Common myeloid progenitor, CD34-positive (primary cell): ENCODE measurements at regions not wholly inside any gene's neighbourhood (a gene's known extent, or its start where the extent isn't known, plus 50 kb on each side); places are given as distances from the start of the nearest gene placed in this dataset.

ENCODE experiments used
- CTCF ChIA-PET: fragments of 350-600 bp; sonication (Branson Sonifier 250); formaldehyde crosslinking; loops from one replicate; lab custom pipeline; 2021; ENCODE audit warnings: antibody characterized with exemption; lab: Charles Lee
- POLR2A ChIA-PET: fragments of 350-600 bp; sonication (Branson Sonifier 250); formaldehyde crosslinking; loops from one replicate; lab custom pipeline; 2021; ENCODE audit warnings: antibody characterized with exemption; lab: Charles Lee
- DNase-seq, 3 donors: peaks; one replicate each; pipeline versions ENCODE4 v3.0.0 to v3.0.0-alpha.2; 2013
- H3K27ac ChIP-seq, 2 experiments: 1 replicate in 1 of 2; 2 replicates in 1 of 2; pipeline ENCODE4 v1.7.0; 2013; ENCODE audit warnings: inconsistent platforms in 2 of 2, low read length in 2 of 2, mild to moderate bottlenecking in 2 of 2, low read depth in 1 of 2, moderate library complexity in 1 of 2; ENCODE audit not compliant: severe bottlenecking in 2 of 2, insufficient read depth in 1 of 2, poor library complexity in 1 of 2
- H3K27me3 ChIP-seq, 5 experiments: replicated peaks in 2 of 5; 1 replicate in 3 of 5; 2 replicates in 2 of 5; pipeline versions ENCODE4 v1.6.1 to v1.7.0; 2013; ENCODE audit warnings: low read length in 4 of 5, mild to moderate bottlenecking in 2 of 5, moderate library complexity in 2 of 5, inconsistent platforms in 1 of 5; ENCODE audit not compliant: insufficient read depth in 5 of 5, control insufficient read depth in 4 of 5
- H3K36me3 ChIP-seq, 4 experiments: 1 replicate in 2 of 4; 2 replicates in 2 of 4; pipeline versions ENCODE4 v1.6.1 to v1.7.0; 2013; ENCODE audit warnings: low read length in 3 of 4, control low read depth in 1 of 4, mild to moderate bottlenecking in 1 of 4; ENCODE audit not compliant: control insufficient read depth in 4 of 4, insufficient read depth in 4 of 4
- H3K4me1 ChIP-seq, 4 experiments: 1 replicate in 3 of 4; 2 replicates in 1 of 4; pipeline versions ENCODE4 v1.6.1 to v1.7.1; 2013; ENCODE audit warnings: low read length in 3 of 4, mild to moderate bottlenecking in 3 of 4, control low read depth in 1 of 4, inconsistent platforms in 1 of 4, moderate library complexity in 1 of 4; ENCODE audit not compliant: control insufficient read depth in 4 of 4, insufficient read depth in 4 of 4; ENCODE audit errors: control extremely low read depth in 1 of 4
- H3K4me3 ChIP-seq, 7 experiments: 1 replicate in 4 of 7; 2 replicates in 3 of 7; pipeline versions ENCODE4 v1.5.1 to v1.7.0; 2013; ENCODE audit warnings: mild to moderate bottlenecking in 7 of 7, low read length in 6 of 7, moderate library complexity in 6 of 7, inconsistent platforms in 2 of 7, low read depth in 2 of 7, control low read depth in 1 of 7; ENCODE audit not compliant: insufficient read depth in 4 of 7, control insufficient read depth in 1 of 7; ENCODE audit errors: extremely low read depth in 1 of 7
- H3K9me3 ChIP-seq, 5 experiments: 1 replicate in 4 of 5; 2 replicates in 1 of 5; pipeline versions ENCODE4 v1.6.1 to v1.7.1; 2013; ENCODE audit warnings: low read length in 4 of 5, mild to moderate bottlenecking in 2 of 5, inconsistent platforms in 1 of 5, low read depth in 1 of 5, moderate library complexity in 1 of 5; ENCODE audit not compliant: control insufficient read depth in 4 of 5, insufficient read depth in 2 of 5; ENCODE audit errors: control extremely low read depth in 1 of 5
- WGBS: methylation state at CpG from one replicate; pipeline ENCODE4 v1.1.5; 2013; ENCODE audit not compliant: insufficient coverage; 5-methylcytosine and 5-hydroxymethylcytosine counted together

GRCh38 chr2:118668431-118669424 lies 178.7 kb downstream of the EN1 start:
- no peaks in the 10 kb centered on the region for H3K27me3 ChIP-seq
- CTCF ChIA-PET: no interaction called here
- H3K36me3 ChIP-seq: no peaks in the 10 kb centered on the region
- H3K4me3 ChIP-seq: no peak overlapping the region
- no peaks in the 10 kb centered on the region for H3K9me3 ChIP-seq
- no peak for DNase-seq
- no peaks in the 10 kb centered on the region for H3K4me1 ChIP-seq
- WGBS: 77% methylated on average over 6 of the region's 9 CpGs
- H3K27ac ChIP-seq: no peak overlapping the region
- POLR2A ChIA-PET: no interaction called here

GRCh38 chr2:118667964-118668363 lies 179.5 kb downstream of the EN1 start:
- Histone ChIP-seq H3K4me3 (no peak overlapping the region), H3K27ac (no peak overlapping the region), H3K4me1 (no peaks in the 10 kb centered on the region), H3K27me3 (no peaks in the 10 kb centered on the region), H3K9me3 (no peaks in the 10 kb centered on the region), H3K36me3 (no peaks in the 10 kb centered on the region)
- no peak for DNase-seq
- 91% methylated on average over 6 of the region's 6 CpGs for WGBS
- ChIA-PET CTCF (no interaction called here), POLR2A (no interaction called here)

- no peak overlapping the region for H3K4me3 ChIP-seq
- DNase-seq: no peak
- H3K36me3 ChIP-seq: no peaks in the 10 kb centered on the region
- no peaks in the 10 kb centered on the region for H3K4me1 ChIP-seq
- no peak overlapping the region for H3K27ac ChIP-seq
- ChIA-PET POLR2A (no interaction called here), CTCF (no interaction called here)
- WGBS: 89% methylated on average over 1 of the region's 2 CpGs
- H3K27me3 ChIP-seq: no peaks in the 10 kb centered on the region
- H3K9me3 ChIP-seq: no peaks in the 10 kb centered on the region
Observed at GRCh38 chr2:118667348-118667747, 180.1 kb downstream of the EN1 start.

GRCh38 chr2:118665784-118666529 lies 181.5 kb downstream of the EN1 start:
- no peaks in the 10 kb centered on the region for H3K4me1 ChIP-seq
- no peaks in the 10 kb centered on the region for H3K27me3 ChIP-seq
- CTCF ChIA-PET: no interaction called here
- H3K9me3 ChIP-seq: no peaks in the 10 kb centered on the region
- DNase-seq: no peak
- H3K36me3 ChIP-seq: no peaks in the 10 kb centered on the region
- POLR2A ChIA-PET: no interaction called here
- no peak overlapping the region for H3K4me3 ChIP-seq
- H3K27ac ChIP-seq: no peak overlapping the region
- no CpG with 5 or more reads among the region's 4 CpGs for WGBS

- WGBS: no CpG with 5 or more reads among the region's 2 CpGs
- CTCF ChIA-PET: no interaction called here
- POLR2A ChIA-PET: no interaction called here
- H3K27ac ChIP-seq: no peak overlapping the region
- H3K4me3 ChIP-seq: no peak overlapping the region
- H3K27me3 ChIP-seq: no peaks in the 10 kb centered on the region
- DNase-seq: no peak
- no peaks in the 10 kb centered on the region for H3K9me3 ChIP-seq
- no peaks in the 10 kb centered on the region for H3K4me1 ChIP-seq
- H3K36me3 ChIP-seq: no peaks in the 10 kb centered on the region
Observed at GRCh38 chr2:118661179-118661578, 186.3 kb downstream of the EN1 start.

GRCh38 chr2:118658596-118659198 lies 188.8 kb downstream of the EN1 start:
- WGBS: 80% methylated on average over 1 of the region's 3 CpGs
- ChIA-PET CTCF (no interaction called here), POLR2A (no interaction called here)
- no peaks in the 10 kb centered on the region for H3K4me1 ChIP-seq
- H3K4me3 ChIP-seq: no peak overlapping the region
- no peaks in the 10 kb centered on the region for H3K36me3 ChIP-seq
- DNase-seq: no peak
- no peak overlapping the region for H3K27ac ChIP-seq
- no peaks in the 10 kb centered on the region for H3K9me3 ChIP-seq
- no peaks in the 10 kb centered on the region for H3K27me3 ChIP-seq

- no peaks in the 10 kb centered on the region for H3K9me3 ChIP-seq
- H3K4me1 ChIP-seq: no peaks in the 10 kb centered on the region
- 100% methylated on average over 1 of the region's 2 CpGs for WGBS
- no peaks in the 10 kb centered on the region for H3K36me3 ChIP-seq
- ChIA-PET CTCF (no interaction called here), POLR2A (no interaction called here)
- DNase-seq: no peak
- no peak overlapping the region for H3K27ac ChIP-seq
- no peak overlapping the region for H3K4me3 ChIP-seq
- H3K27me3 ChIP-seq: no peaks in the 10 kb centered on the region
Observed at GRCh38 chr2:118657466-118657865, 190.0 kb downstream of the EN1 start.
